Stomach (tissue), 8 donors: ENCODE measurements at regions not wholly inside any gene's neighbourhood (a gene's known extent, or its start where the extent isn't known, plus 50 kb on each side); places are given as distances from the start of the nearest gene placed in this dataset.

Experiments used
- DNase-seq, 2 donors: peaks; one replicate each; pipeline versions ENCODE4 v3.0.0 to v3.0.0-alpha.2; 2013 to 2019
- H3K27ac ChIP-seq, 5 donors: fragments of 200-600 bp in 4 of 5; sonication (generic) in 4 of 5; one replicate each; pipeline ENCODE4 v1.5.1; 2013 to 2019; ENCODE audit warnings: mild to moderate bottlenecking in 1 of 5, moderate library complexity in 1 of 5
- H3K27me3 ChIP-seq, 3 donors: fragments of 200-600 bp; sonication (generic); one replicate each; pipeline ENCODE4 v1.5.1; 2017 to 2019; ENCODE audit warnings: mixed run types in 1 of 3
- H3K36me3 ChIP-seq, 4 donors: fragments of 200-600 bp; sonication (generic); 1 replicate in 3 of 4; 2 replicates in 1 of 4; pipeline ENCODE4 v1.5.1; 2016 to 2019
- H3K4me1 ChIP-seq, 4 donors: fragments of 200-600 bp; sonication (generic); one replicate each; pipeline ENCODE4 v1.5.1; 2016 to 2019
- H3K4me3 ChIP-seq, 4 donors: fragments of 200-600 bp; sonication (generic) in 3 of 4; one replicate each; pipeline ENCODE4 v1.5.1; 2016 to 2019; ENCODE audit warnings: mild to moderate bottlenecking in 1 of 4
- H3K9me3 ChIP-seq, 4 donors: fragments of 200-600 bp; sonication (generic); one replicate each; pipeline ENCODE4 v1.5.1; 2016 to 2019
- CTCF ChIP-seq, 7 experiments: fragments of 450-650 bp in 4 of 7; fragments of 200-600 bp in 3 of 7; sonication (generic) in 3 of 7; IDR thresholded peaks; one replicate each; pipeline ENCODE4 v1.5.1; 2016 to 2019; ENCODE audit warnings: antibody characterized with exemption in 7 of 7, control low read depth in 2 of 7, mild to moderate bottlenecking in 1 of 7
- EP300 ChIP-seq: sonication (generic); formaldehyde crosslinking; IDR thresholded peaks from one replicate; pipeline ENCODE4 v1.6.1; 2017; ENCODE audit warnings: antibody characterized with exemption
- POLR2A ChIP-seq, 4 donors: fragments of 450-650 bp; IDR thresholded peaks; one replicate each; pipeline ENCODE4 v1.6.1; 2016; ENCODE audit warnings: antibody characterized with exemption in 4 of 4, control low read depth in 2 of 4, mild to moderate bottlenecking in 1 of 4, moderate library complexity in 1 of 4
- POLR2AphosphoS5 ChIP-seq, 3 donors: sonication (generic); formaldehyde crosslinking; IDR thresholded peaks; one replicate each; pipeline ENCODE4 v1.6.1; 2016; ENCODE audit warnings: antibody characterized with exemption in 3 of 3
- WGBS, 5 donors: extraction: QIAGEN DNeasy Blood & Tissue Kit in 3 of 5; methylation state at CpG; one replicate each; pipeline versions ENCODE4 v1.1.5 to v1.1.7; 2013 to 2018; 5-methylcytosine and 5-hydroxymethylcytosine counted together
- intact Hi-C: fragments of 100-400 bp; cut with DNase I; formaldehyde crosslinking; loops from one replicate; pipeline ENCODE4 v1.15.1; 2023; ENCODE audit warnings: low total_unique reads
- small RNA-seq, 4 donors: library from RNA; depleted of rRNA; stranded (forward); fragments of <200 nt; gene quantifications; one replicate each; pipeline ENCODE3, GENCODE V24; 2016
- donor health status: healthy with polysubstance abuse.
- donor health status: Bipolar disorder and iron deficiency.
- donor health status: healthy.

GRCh38 chr4:11484531-11484930, 55.8 kb upstream of the HS3ST1 start:
- intact Hi-C loops: no loop called here
- Histone ChIP-seq H3K9me3 (peaks cover 0 to 2% (median 0%) of the 10 kb centered on the region in 4 donors), H3K27ac (no peak overlapping the region), H3K4me3 (no peak overlapping the region), H3K4me1 (peaks cover 0 to 18% (median 0%) of the 10 kb centered on the region in 4 donors), H3K36me3 (no peaks in the 10 kb centered on the region), H3K27me3 (no peaks in the 10 kb centered on the region)
- DNase-seq: no peak
- 89 to 100% (median 96%) methylated on average over 1 of the region's 1 CpG for WGBS, 5 donors
- no peak for TF ChIP-seq CTCF (IDR thresholded peaks at IDR 0.05)
- TF ChIP-seq POLR2AphosphoS5 (IDR thresholded peaks at IDR 0.05): no peak
- no peak for TF ChIP-seq EP300

- H3K36me3 ChIP-seq: no peaks in the 10 kb centered on the region
- intact Hi-C loops: no loop called here
- TF ChIP-seq POLR2AphosphoS5 (IDR thresholded peaks at IDR 0.05) (no peak), CTCF (IDR thresholded peaks at IDR 0.05) (no peak), EP300 (no peak), POLR2A (IDR thresholded peaks at IDR 0.05) (no peak)
- 34 to 57% (median 51%) methylated on average over 3 of the region's 3 CpGs for WGBS, 5 donors
- H3K27ac ChIP-seq: no peak overlapping the region
- peaks cover 0 to 5% (median 0%) of the 10 kb centered on the region in 4 donors for H3K9me3 ChIP-seq
- peaks cover 0 to 14% (median 0%) of the 10 kb centered on the region in 4 donors for H3K4me1 ChIP-seq
- no peak overlapping the region for H3K4me3 ChIP-seq
- no peak for DNase-seq
- no peaks in the 10 kb centered on the region for H3K27me3 ChIP-seq
These were observed 54.4 kb upstream of the HS3ST1 start for GRCh38 chr4:11483046-11483445.

- Histone ChIP-seq H3K4me1 (peaks cover 0 to 12% (median 0%) of the 10 kb centered on the region in 4 donors), H3K27ac (peak overlapping the region in 1 of 5 donors; percentile 2), H3K4me3 (no peak overlapping the region), H3K9me3 (peaks cover 0 to 5% (median 0%) of the 10 kb centered on the region in 4 donors), H3K27me3 (no peaks in the 10 kb centered on the region), H3K36me3 (no peaks in the 10 kb centered on the region)
- intact Hi-C loops: no loop called here
- 62 to 76% (median 69%) methylated on average over 2 of the region's 2 CpGs for WGBS, 5 donors
- no peak for TF ChIP-seq POLR2AphosphoS5 (IDR thresholded peaks at IDR 0.05)
- DNase-seq: peak in 1 of 2 donors; percentile 36
These were observed 52.0 kb upstream of the HS3ST1 start for GRCh38 chr4:11480683-11481082.

Small RNA genes lying in the stretch of these regions (small RNA-seq; reads per million reads assigned to genes)
- gene RF00026 (0 reads per million in 4 donors), gene RNU6-578P (0 reads per million in 4 donors)
